Gastroesophageal sphincter (tissue), 4 donors: ENCODE measurements at regions not wholly inside any gene's neighbourhood (a gene's known extent, or its start where the extent isn't known, plus 50 kb on each side); places are given as distances from the start of the nearest gene placed in this dataset.

Experiments
- ATAC-seq: fragments of 150-250 bp; one replicate; pipeline ENCODE4 v1.9.1; 2016; ENCODE audit warnings: mild to moderate bottlenecking, moderate library complexity
- H3K27ac ChIP-seq, 4 donors: fragments of 200-600 bp; sonication (generic) in 3 of 4; 1 replicate in 3 of 4; 2 replicates in 1 of 4; pipeline ENCODE4 v1.5.1; 2016 to 2019
- H3K27me3 ChIP-seq: fragments of 200-600 bp; sonication (generic); one replicate; pipeline ENCODE4 v1.5.1; 2019
- H3K36me3 ChIP-seq, 2 donors: fragments of 200-600 bp; sonication (generic); one replicate each; pipeline ENCODE4 v1.5.1; 2019; ENCODE audit warnings: control low read depth in 1 of 2
- H3K4me1 ChIP-seq, 3 donors: fragments of 200-600 bp; sonication (generic); 1 replicate in 2 of 3; 2 replicates in 1 of 3; pipeline ENCODE4 v1.5.1; 2016 to 2019; ENCODE audit warnings: control low read depth in 2 of 3
- H3K4me3 ChIP-seq, 2 donors: fragments of 200-600 bp; sonication (generic); one replicate each; pipeline ENCODE4 v1.5.1; 2019; ENCODE audit warnings: mild to moderate bottlenecking in 1 of 2, moderate library complexity in 1 of 2
- H3K9me3 ChIP-seq, 3 donors: fragments of 200-600 bp; sonication (generic); one replicate each; pipeline ENCODE4 v1.5.1; 2017 to 2019; ENCODE audit warnings: control low read depth in 2 of 3
- CTCF ChIP-seq, 4 experiments: fragments of 200-600 bp in 2 of 4; fragments of 450-650 bp in 2 of 4; sonication (generic) in 1 of 4; IDR thresholded peaks; one replicate each; pipeline ENCODE4 v1.5.1; 2017 to 2019; ENCODE audit warnings: antibody characterized with exemption in 4 of 4, mild to moderate bottlenecking in 2 of 4, moderate library complexity in 2 of 4
- EP300 ChIP-seq: sonication (generic); formaldehyde crosslinking; IDR thresholded peaks from one replicate; pipeline ENCODE4 v1.6.1; 2017; ENCODE audit warnings: antibody characterized with exemption, mild to moderate bottlenecking
- POLR2A ChIP-seq, 2 donors: fragments of 450-650 bp; IDR thresholded peaks; one replicate each; pipeline ENCODE4 v1.6.1; 2017; ENCODE audit warnings: antibody characterized with exemption in 2 of 2, mild to moderate bottlenecking in 2 of 2, moderate library complexity in 1 of 2
- POLR2AphosphoS5 ChIP-seq: sonication (generic); formaldehyde crosslinking; IDR thresholded peaks from one replicate; pipeline ENCODE4 v1.6.1; 2017; ENCODE audit warnings: antibody characterized with exemption
- WGBS, 2 donors: methylation state at CpG; one replicate each; pipeline ENCODE4 v1.1.5; 2018; ENCODE audit warnings: low coverage in 1 of 2; 5-methylcytosine and 5-hydroxymethylcytosine counted together

GRCh38 chr4:123619326-123619725 lies 222.7 kb downstream of the SPRY1 start:
- H3K27ac ChIP-seq: no peak overlapping the region
- H3K36me3 ChIP-seq: no peaks in the 10 kb centered on the region
- no peak overlapping the region for H3K4me3 ChIP-seq
- H3K27me3 ChIP-seq: no peaks in the 10 kb centered on the region
- WGBS, 2 donors: 86 to 100% methylated on average over 1 of the region's 1 CpG
- no peak for TF ChIP-seq POLR2AphosphoS5
- no peak for TF ChIP-seq CTCF (IDR thresholded peaks at IDR 0.05)
- no peak for TF ChIP-seq EP300
- no peak for TF ChIP-seq POLR2A (IDR thresholded peaks at IDR 0.05)
- no peak for ATAC-seq
- H3K9me3 ChIP-seq: no peaks in the 10 kb centered on the region
- H3K4me1 ChIP-seq: peaks cover 6 to 43% (median 11%) of the 10 kb centered on the region in 3 donors

- H3K4me1 ChIP-seq: peaks cover 6 to 43% (median 11%) of the 10 kb centered on the region in 3 donors
- no peaks in the 10 kb centered on the region for H3K27me3 ChIP-seq
- H3K4me3 ChIP-seq: no peak overlapping the region
- no peak for TF ChIP-seq CTCF (IDR thresholded peaks at IDR 0.05)
- no peak for TF ChIP-seq EP300
- no peak for TF ChIP-seq POLR2AphosphoS5
- no peak for TF ChIP-seq POLR2A (IDR thresholded peaks at IDR 0.05)
- no peak for ATAC-seq
- no peaks in the 10 kb centered on the region for H3K9me3 ChIP-seq
- peak overlapping the region in 2 of 4 donors; percentile 50 to 52 for H3K27ac ChIP-seq
- no peaks in the 10 kb centered on the region for H3K36me3 ChIP-seq
Observed at GRCh38 chr4:123619895-123620294, 223.3 kb downstream of the SPRY1 start.

GRCh38 chr4:123621072-123621705 lies 224.6 kb downstream of the SPRY1 start:
- H3K4me1 ChIP-seq: peaks cover 6 to 36% (median 11%) of the 10 kb centered on the region in 3 donors
- no peak for ATAC-seq
- no peaks in the 10 kb centered on the region for H3K36me3 ChIP-seq
- 23 to 34% methylated on average over 4 to 5 of the region's 5 CpGs for WGBS, 2 donors
- no peaks in the 10 kb centered on the region for H3K27me3 ChIP-seq
- H3K4me3 ChIP-seq: no peak overlapping the region
- TF ChIP-seq CTCF (IDR thresholded peaks at IDR 0.05) (no peak), EP300 (no peak), POLR2A (IDR thresholded peaks at IDR 0.05) (no peak), POLR2AphosphoS5 (no peak)
- peak overlapping the region in 3 of 4 donors; percentile 44 to 52 (median 50) for H3K27ac ChIP-seq
- H3K9me3 ChIP-seq: no peaks in the 10 kb centered on the region

- WGBS, 2 donors: 79 to 88% methylated on average over 1 of the region's 1 CpG
- H3K4me1 ChIP-seq: peaks cover 0 to 23% (median 4%) of the 10 kb centered on the region in 3 donors
- H3K27ac ChIP-seq: no peak overlapping the region
- H3K27me3 ChIP-seq: no peaks in the 10 kb centered on the region
- TF ChIP-seq POLR2A (IDR thresholded peaks at IDR 0.05) (no peak), POLR2AphosphoS5 (no peak), EP300 (no peak), CTCF (IDR thresholded peaks at IDR 0.05) (peak in 1 of 4 experiments; percentile 8)
- no peak for ATAC-seq
- no peaks in the 10 kb centered on the region for H3K9me3 ChIP-seq
- H3K36me3 ChIP-seq: no peaks in the 10 kb centered on the region
- no peak overlapping the region for H3K4me3 ChIP-seq
Observed at GRCh38 chr4:123622572-123622971, 226.0 kb downstream of the SPRY1 start.

- Histone ChIP-seq H3K4me3 (no peak overlapping the region), H3K4me1 (peaks cover 0 to 20% (median 4%) of the 10 kb centered on the region in 3 donors), H3K36me3 (no peaks in the 10 kb centered on the region), H3K9me3 (no peaks in the 10 kb centered on the region), H3K27me3 (no peaks in the 10 kb centered on the region), H3K27ac (no peak overlapping the region)
- WGBS, 2 donors: 36 to 38% methylated on average over 1 of the region's 1 CpG
- ATAC-seq: no peak
- TF ChIP-seq POLR2A (IDR thresholded peaks at IDR 0.05) (no peak), POLR2AphosphoS5 (no peak), CTCF (IDR thresholded peaks at IDR 0.05) (no peak), EP300 (no peak)
Observed at GRCh38 chr4:123623611-123624010, 227.0 kb downstream of the SPRY1 start.
